Psoas muscle (tissue), 7 donors: ENCODE measurements at regions not wholly inside any gene's neighbourhood (a gene's known extent, or its start where the extent isn't known, plus 50 kb on each side); places are given as distances from the start of the nearest gene placed in this dataset.

Experiments
- ATAC-seq, 4 donors: fragments of 200-7000 bp; cut with Tn5 transposase; one replicate each; pipeline ENCODE4 v1.9.1; 2020; ENCODE audit warnings: moderate library complexity in 3 of 4, mild to moderate bottlenecking in 2 of 4
- DNase-seq, 2 donors: peaks; one replicate each; pipeline ENCODE4 v3.0.0-alpha.2; 2020
- H3K27ac ChIP-seq: fragments of 200-600 bp; one replicate; pipeline ENCODE4 v1.8.0; 2022
- H3K27me3 ChIP-seq, 3 donors: fragments of 200-600 bp in 1 of 3; one replicate each; pipeline versions ENCODE4 v1.6.1 to v1.8.0; 2013 to 2022; ENCODE audit warnings: low read length in 2 of 3, mild to moderate bottlenecking in 2 of 3, moderate library complexity in 1 of 3; ENCODE audit not compliant: insufficient read depth in 3 of 3
- H3K36me3 ChIP-seq, 2 donors: fragments of 200-600 bp in 1 of 2; one replicate each; pipeline versions ENCODE4 v1.6.1 to v1.8.0; 2013 to 2022; ENCODE audit warnings: low read depth in 1 of 2, mild to moderate bottlenecking in 1 of 2, moderate library complexity in 1 of 2; ENCODE audit not compliant: insufficient read depth in 1 of 2
- H3K4me1 ChIP-seq: fragments of 200-600 bp; one replicate; pipeline ENCODE4 v1.8.0; 2022
- H3K4me3 ChIP-seq: fragments of 200-600 bp; one replicate; pipeline ENCODE4 v1.8.0; 2022; ENCODE audit warnings: mild to moderate bottlenecking
- H3K9me3 ChIP-seq: fragments of 200-600 bp; one replicate; pipeline ENCODE4 v1.8.0; 2022
- WGBS, 3 donors: extraction: QIAGEN DNeasy Blood & Tissue Kit; methylation state at CpG; one replicate each; pipeline versions ENCODE4 v1.1.6 to v1.1.7; 2013; 5-methylcytosine and 5-hydroxymethylcytosine counted together
- intact Hi-C, 2 donors: fragments of 100-400 bp; cut with DNase I; formaldehyde crosslinking; loops; one replicate each; pipeline versions ENCODE4 v1.11.0 to v1.14.2; 2022
- TF ChIP-seq, protein P1 (sequence below): fragments of 200-600 bp; IDR thresholded peaks from one replicate; pipeline ENCODE4 v1.8.0; 2022; ENCODE audit warnings: antibody characterized with exemption
- donor health status: healthy with polysubstance abuse.
- donor health status: DM: no; HTN: no; CAD: no; lungs with moderate emphysema.
- donor health status: Bipolar disorder and iron deficiency.
- donor health status: healthy.
- donor health status: DM: yes; HTN: yes; CAD: no.
- donor health status: DM: no; HTN: no; CAD: no.
- donor health status: DM: yes; HTN: yes; CAD: no.

DNA sequence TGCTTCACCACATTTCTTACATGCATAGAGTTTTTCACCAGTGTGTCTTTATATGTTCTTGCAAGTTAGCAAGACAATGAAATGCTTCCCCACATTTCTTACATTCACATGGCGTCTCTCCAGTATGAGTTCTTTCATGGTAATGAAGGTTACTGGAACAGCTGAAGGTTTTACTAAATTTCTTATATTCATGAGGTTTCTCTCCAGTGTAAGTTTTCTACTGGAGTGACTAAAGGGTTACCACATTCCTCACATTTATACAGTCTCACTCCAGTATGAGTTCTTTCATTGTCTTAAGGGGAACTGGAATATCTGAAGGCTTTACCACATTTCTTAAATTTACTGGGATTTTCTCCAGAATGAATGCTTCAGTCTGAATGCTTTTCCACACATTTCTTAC, 350.3 kb downstream of the MAT2B start:
- WGBS, 3 donors: 38 to 52% (median 41%) methylated on average over 1 of the region's 1 CpG
- no peaks in the 10 kb centered on the region for H3K36me3 ChIP-seq

DNA sequence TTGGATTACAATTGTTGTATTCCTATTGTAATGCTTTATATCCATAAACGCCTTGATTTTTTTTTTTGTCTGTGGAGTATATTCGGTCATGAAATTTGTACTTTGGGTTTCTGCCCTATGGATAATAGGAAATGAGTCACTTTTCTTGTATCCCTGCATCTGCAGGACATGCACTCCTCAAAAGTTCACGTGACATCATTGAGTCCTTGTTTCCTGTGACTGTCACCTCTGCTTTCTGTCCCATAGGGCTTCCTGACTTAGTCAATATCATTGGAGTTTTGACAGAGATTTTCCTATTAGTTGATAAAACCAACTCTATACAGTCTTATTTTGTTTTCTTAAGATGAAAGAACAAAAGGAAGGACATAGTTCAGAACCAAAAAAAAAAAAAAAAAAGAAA, 356.3 kb downstream of the MAT2B start:
- intact Hi-C loops: no loop called here
- Histone ChIP-seq H3K27me3 (no peaks in the 10 kb centered on the region), H3K4me3 (no peak overlapping the region), H3K9me3 (no peaks in the 10 kb centered on the region), H3K36me3 (no peaks in the 10 kb centered on the region), H3K4me1 (no peaks in the 10 kb centered on the region), H3K27ac (no peak overlapping the region)
- ATAC-seq (no peak), DNase-seq (no peak)
- 64 to 70% (median 66%) methylated on average over 3 of the region's 3 CpGs for WGBS, 3 donors
- TF ChIP-seq, protein P1, sequence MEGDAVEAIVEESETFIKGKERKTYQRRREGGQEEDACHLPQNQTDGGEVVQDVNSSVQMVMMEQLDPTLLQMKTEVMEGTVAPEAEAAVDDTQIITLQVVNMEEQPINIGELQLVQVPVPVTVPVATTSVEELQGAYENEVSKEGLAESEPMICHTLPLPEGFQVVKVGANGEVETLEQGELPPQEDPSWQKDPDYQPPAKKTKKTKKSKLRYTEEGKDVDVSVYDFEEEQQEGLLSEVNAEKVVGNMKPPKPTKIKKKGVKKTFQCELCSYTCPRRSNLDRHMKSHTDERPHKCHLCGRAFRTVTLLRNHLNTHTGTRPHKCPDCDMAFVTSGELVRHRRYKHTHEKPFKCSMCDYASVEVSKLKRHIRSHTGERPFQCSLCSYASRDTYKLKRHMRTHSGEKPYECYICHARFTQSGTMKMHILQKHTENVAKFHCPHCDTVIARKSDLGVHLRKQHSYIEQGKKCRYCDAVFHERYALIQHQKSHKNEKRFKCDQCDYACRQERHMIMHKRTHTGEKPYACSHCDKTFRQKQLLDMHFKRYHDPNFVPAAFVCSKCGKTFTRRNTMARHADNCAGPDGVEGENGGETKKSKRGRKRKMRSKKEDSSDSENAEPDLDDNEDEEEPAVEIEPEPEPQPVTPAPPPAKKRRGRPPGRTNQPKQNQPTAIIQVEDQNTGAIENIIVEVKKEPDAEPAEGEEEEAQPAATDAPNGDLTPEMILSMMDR: no peak

More for the DNA sequence above, 350.3 kb downstream of the MAT2B start:
- Histone ChIP-seq H3K27ac (no peak overlapping the region), H3K4me3 (no peak overlapping the region), H3K9me3 (peaks cover 7% of the 10 kb centered on the region), H3K27me3 (no peaks in the 10 kb centered on the region), H3K4me1 (no peaks in the 10 kb centered on the region)
- TF ChIP-seq, protein P1: no peak
- no peak for ATAC-seq
- no peak for DNase-seq
- intact Hi-C loops: no loop called here

DNA sequence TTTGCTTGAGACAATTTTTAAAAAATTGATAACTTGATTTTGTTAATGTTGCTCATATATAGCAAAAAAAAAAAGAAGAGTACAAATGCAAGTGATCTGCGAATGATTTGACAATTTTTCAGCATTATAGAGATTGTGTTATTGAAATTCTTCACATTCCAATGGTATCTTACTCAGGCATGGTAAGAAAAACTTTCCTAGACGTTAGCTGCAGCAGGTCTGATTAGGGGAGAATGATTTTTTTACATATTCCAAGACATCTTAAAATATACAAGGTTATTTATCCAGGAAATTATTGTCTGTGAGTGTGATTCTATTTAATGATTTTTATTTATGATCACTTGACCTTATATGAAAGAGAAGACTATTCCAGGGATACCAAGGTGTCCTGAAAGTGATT, 361.9 kb downstream of the MAT2B start:
- TF ChIP-seq, protein P1: no peak
- no peak overlapping the region for H3K27ac ChIP-seq
- H3K9me3 ChIP-seq: no peaks in the 10 kb centered on the region
- intact Hi-C loops: no loop called here
- DNase-seq: no peak
- no peaks in the 10 kb centered on the region for H3K36me3 ChIP-seq
- no peaks in the 10 kb centered on the region for H3K4me1 ChIP-seq
- WGBS, 3 donors: 33 to 37% (median 36%) methylated on average over 2 of the region's 2 CpGs
- H3K27me3 ChIP-seq: no peaks in the 10 kb centered on the region
- no peak for ATAC-seq
- H3K4me3 ChIP-seq: no peak overlapping the region

DNA sequence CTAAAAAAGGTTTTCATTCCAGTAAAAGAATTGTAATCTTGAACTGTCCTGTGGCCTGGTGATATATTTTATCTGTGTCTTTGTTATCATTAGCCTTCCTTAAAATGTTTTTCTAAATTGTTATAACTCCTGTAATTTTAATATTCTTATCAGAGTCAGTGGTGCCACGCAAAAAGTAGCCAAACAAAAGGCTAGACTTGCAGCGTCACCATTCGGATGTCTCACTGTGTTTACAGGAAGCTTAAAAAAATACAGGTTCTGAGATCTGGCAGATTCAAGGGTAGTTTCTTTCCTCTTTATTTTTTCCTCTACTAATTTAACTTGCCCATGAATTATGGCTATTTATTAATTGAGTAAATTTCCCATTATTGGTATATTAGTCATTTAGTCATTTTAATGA, 362.3 kb downstream of the MAT2B start:
- no peaks in the 10 kb centered on the region for H3K9me3 ChIP-seq
- WGBS, 3 donors: 64 to 81% (median 75%) methylated on average over 3 of the region's 3 CpGs
- TF ChIP-seq, protein P1: no peak
- no peak for DNase-seq
- intact Hi-C loops: no loop called here
- no peak overlapping the region for H3K4me3 ChIP-seq
- no peaks in the 10 kb centered on the region for H3K27me3 ChIP-seq
- ATAC-seq: no peak
- no peaks in the 10 kb centered on the region for H3K4me1 ChIP-seq
- H3K27ac ChIP-seq: no peak overlapping the region
- no peaks in the 10 kb centered on the region for H3K36me3 ChIP-seq

DNA sequence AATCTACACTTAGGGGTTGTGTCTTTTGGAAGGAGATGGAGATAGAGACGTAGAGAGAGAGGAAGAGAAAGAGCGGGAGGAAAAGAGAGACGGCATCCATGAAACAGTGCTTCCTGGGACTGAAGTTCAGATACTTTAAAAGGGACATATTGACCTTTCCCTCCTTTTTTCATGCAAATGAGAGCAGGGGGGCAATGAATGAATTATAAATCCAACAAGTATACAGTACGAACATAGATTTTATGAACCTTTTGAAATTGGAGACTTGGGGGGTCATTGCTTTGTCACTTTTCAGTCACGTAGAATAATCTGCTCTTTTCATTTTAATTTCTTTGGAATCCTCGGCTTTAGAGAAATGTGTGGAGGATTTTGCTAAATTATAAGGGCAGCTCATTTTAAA, 364.2 kb downstream of the MAT2B start:
- intact Hi-C loops: no loop called here
- no peak for ATAC-seq
- 74 to 76% (median 75%) methylated on average over 6 of the region's 6 CpGs for whole genome bisulfite sequencing, 3 donors
- H3K36me3 ChIP-seq: no peaks in the 10 kb centered on the region
- no peaks in the 10 kb centered on the region for H3K4me1 ChIP-seq
- no peaks in the 10 kb centered on the region for H3K27me3 ChIP-seq
- no peak for DNase-seq
- TF ChIP-seq, protein P1: no peak
- H3K4me3 ChIP-seq: no peak overlapping the region
- H3K9me3 ChIP-seq: no peaks in the 10 kb centered on the region
- H3K27ac ChIP-seq: no peak overlapping the region
